Left hindlimb (tissue), 1 donor: ENCODE measurements at regions not wholly inside any gene's neighbourhood (a gene's known extent, or its start where the extent isn't known, plus 50 kb on each side); places are given as distances from the start of the nearest gene placed in this dataset.
"Not testable (repeated sequence)": the region's sequence is repeated elsewhere in the genome, so short reads cannot be mapped to it uniquely, and the experiment has no call there.

Experiments used
- DNase-seq: peaks from one replicate; pipeline ENCODE4 v3.0.0-alpha.2; 2018

DNA sequence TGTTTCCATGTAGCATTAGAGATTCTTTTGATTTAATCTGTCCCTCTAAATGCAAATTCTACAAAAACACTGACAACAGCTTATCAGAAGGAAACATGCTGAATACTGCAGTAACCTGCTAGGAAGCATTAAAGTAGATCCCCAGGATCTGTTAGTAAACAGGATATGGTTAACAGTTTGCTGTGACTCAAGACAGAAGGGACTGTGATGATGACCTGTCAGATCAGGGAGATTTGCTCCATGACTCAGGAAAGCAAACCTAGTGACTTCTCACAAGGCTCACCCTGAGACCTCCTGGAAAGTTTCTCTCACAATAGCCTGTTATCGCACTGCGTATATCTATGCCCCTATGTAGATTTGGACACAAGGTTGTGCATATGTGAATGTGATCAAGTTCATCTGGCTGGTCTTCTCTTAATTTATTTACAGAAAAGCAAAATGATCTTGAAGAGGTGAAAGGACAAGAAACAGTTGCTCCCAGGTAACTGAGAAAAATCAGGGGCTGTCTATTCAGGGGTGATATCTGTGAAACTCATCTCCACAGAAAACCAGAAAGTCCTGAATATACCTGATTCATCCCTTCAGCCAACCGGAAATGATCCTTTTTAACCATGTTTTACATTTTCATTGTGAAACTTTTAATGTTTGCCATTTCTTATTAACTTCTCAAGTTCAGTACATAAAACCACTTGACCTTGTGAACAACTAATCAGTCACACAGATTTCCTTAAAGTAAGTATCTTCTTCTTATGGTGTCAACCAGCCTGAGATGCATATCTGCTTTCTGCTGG lies 333.1 kb upstream of the COX7C start:
- not testable (repeated sequence) for DNase-seq

DNA sequence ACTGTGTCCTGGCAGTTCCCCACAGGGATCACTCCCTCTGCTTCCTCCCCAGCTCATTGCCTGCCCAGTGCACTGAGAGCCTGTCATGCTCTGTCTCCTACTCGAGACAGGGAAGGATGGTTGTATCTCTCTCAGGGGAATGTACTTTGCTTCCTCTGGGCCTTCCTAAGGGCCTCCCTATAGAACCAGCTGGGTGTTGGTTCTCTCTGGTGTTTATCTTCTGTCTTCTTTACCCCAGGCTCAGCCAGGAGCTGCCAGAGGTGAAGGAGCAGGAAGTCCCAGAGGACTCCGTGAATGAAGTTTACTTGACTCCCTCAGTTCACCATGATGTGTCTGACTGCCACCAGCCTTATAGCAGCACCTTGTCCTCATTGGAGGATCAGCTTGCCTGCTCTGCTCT lies 330.3 kb upstream of the COX7C start:
- not testable (repeated sequence) for DNase-seq

- not testable (repeated sequence) for DNase-seq
Observed at GRCh38 chr5:86289786-86290185, 328.0 kb upstream of the COX7C start.

DNA sequence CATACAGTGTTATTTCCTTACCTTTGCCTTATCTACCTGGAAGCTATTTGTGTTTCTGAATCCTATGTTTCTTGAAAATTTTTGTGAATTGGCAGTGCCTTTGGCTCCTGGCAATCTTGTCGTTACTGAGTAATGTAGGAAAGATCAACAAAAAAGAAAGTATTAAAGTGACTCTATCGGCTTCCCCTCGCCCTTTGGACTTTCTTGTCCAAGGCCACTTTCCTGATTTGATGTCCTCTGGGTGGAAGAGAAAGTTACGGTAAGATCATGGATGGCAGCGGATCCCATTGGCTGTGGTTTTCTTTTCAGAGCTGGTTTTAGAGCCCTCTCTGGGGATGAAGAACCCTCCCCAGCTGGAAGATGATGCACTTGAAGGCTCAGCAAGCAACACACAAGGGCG lies 324.9 kb upstream of the COX7C start:
- not testable (repeated sequence) for DNase-seq

GRCh38 chr5:86302643-86303042 lies 315.1 kb upstream of the COX7C start:
- not testable (repeated sequence) for DNase-seq

DNA sequence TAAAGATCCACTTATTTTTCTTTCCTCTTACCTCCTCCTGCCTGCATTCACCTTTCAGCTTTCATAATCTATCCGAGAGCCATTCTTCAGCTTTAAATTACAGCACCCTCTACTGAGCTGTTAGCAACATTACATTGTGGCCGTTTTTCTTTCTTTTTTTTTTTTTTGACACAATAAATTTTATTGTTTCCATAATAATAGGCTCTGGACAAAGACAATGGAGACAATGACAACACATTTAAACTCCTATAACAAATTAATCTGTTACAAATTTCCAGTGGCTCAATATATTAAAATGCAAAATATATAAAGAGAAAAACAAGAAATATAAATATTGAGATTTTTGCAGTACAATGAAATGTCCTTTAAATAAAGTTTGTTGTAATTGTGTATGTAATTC lies 312.7 kb upstream of the COX7C start:
- not testable (repeated sequence) for DNase-seq

DNA sequence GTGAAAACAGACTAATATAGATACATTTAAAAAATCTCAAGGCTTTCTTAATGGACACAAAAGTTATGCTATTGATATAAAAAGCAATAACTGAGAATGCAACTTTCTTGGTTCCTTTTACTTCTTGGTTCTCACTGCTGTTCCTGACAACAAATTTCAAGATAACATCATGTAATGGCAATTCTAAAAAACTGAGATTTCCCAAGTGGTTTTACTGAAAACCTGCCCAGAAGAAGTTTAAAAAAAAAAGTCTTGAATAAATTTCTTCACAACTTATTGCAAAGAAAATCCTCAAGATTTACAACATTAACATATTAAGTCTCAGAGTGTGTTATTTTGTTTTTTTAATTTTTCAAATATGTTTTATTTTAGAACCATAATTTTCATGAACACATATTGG lies 302.8 kb upstream of the COX7C start:
- DNase-seq, result no peak

- no peak for DNase-seq
Observed at GRCh38 chr5:86320266-86320665, 297.5 kb upstream of the COX7C start.

GRCh38 chr5:86329318-86329717 lies 288.4 kb upstream of the COX7C start:
- no peak for DNase-seq

- no peak for DNase-seq
Observed at GRCh38 chr5:86330736-86331135, 287.0 kb upstream of the COX7C start.

GRCh38 chr5:86332851-86333250 lies 284.9 kb upstream of the COX7C start:
- no peak for DNase-seq

DNA sequence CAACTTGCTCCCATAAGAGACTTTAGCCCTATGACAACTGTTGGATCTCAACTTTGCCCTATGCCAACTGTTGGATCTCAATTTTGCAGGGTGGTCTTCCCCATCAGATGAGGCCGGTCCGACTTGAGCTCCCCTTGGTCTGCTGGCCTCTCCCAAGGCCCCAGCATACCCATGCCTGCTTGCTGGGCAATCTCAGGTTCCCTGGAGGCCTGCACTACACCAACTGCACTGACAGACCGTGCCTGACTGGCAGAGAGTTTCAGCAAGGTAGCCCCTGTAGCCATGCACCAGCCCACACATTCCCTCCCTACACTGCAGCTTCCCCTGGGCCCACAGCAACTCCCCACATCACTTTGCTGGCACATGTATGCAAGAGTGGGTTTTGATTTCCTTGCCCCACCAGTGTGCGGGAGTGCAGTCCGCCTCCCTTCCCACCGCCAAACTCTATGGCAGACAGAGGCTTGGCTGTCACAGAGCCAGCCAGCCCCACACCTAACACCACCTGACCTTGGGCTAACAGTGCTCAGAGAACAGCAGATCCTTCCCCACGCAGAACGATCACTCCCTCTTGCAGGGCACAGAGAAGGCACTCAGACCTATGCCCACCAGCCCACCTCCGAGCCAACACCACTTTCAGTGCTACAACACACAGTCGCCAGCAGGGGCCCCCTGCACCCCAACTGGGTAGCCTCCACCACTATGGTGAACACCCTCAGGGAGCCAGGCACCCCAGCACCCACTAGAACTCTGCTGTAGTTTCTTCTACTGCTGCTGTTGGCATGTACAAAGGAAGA lies 279.9 kb upstream of the COX7C start:
- DNase-seq, result no peak

GRCh38 chr5:86354664-86355063 lies 263.1 kb upstream of the COX7C start:
- no peak for DNase-seq

GRCh38 chr5:86360801-86361200 lies 256.9 kb upstream of the COX7C start:
- DNase-seq, result no peak

- no peak for DNase-seq
Observed at GRCh38 chr5:86371061-86371460, 246.7 kb upstream of the COX7C start.

DNA sequence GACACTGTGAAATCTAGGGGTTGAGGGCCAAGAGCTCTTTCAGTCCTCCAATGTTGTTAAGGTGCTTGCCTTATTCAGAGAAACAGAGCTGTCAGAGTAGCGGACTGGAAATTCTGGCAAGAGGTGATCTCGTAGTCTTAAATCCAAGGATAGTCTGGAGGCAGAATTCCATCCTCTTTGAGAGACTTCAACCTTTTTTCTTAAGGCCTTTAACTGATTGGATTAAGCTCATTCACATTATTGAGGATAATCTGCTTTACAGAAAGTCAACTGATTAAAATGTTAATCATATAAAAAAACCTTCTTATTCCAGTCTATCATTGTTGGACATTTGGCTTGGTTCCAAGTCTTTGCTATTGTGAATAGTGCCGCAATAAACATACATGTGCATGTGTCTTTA lies 243.1 kb upstream of the COX7C start:
- no peak for DNase-seq

DNA sequence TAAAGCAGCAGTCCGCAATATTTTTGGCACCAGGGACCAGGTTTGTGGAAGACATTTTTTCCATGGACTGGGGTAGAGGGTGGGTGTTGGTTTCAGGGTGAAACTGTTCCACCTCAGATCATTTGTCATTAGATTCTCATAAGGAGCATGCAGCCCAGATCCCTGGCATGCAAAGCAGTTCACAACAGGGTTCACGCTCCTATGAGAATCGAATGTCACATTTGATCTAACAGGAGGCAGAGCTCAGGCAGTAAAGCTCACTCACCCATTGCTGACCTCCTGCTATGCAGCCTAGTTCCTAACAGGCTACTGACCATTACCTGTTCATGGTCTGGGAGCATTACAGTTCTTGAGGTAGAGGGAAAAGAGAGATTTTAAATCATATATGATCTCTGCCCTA lies 241.5 kb upstream of the COX7C start:
- no peak for DNase-seq

GRCh38 chr5:86403190-86403589 lies 214.6 kb upstream of the COX7C start:
- no peak for DNase-seq

DNA sequence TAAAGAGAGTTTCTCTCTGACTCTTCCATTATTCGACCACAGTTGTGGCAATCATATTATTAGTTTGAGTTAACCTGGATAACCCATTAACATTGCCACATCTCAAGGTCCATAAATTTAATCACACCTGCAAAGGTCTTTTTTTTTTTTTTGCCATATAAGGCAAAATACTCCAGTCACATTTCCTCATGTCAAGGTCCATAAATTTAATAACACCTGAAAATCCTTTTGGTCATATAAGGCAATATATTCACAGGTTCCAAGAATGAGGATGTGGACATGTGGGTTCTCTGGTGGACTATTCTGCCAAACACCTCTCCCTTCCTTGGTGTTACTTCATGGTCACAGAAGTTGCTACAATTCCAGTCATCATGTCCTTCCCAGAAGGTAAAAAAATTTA lies 213.5 kb upstream of the COX7C start:
- DNase-seq, result no peak

- no peak for DNase-seq
Observed at GRCh38 chr5:86407711-86408110, 210.0 kb upstream of the COX7C start.

GRCh38 chr5:86411596-86411995 lies 206.1 kb upstream of the COX7C start:
- no peak for DNase-seq

DNA sequence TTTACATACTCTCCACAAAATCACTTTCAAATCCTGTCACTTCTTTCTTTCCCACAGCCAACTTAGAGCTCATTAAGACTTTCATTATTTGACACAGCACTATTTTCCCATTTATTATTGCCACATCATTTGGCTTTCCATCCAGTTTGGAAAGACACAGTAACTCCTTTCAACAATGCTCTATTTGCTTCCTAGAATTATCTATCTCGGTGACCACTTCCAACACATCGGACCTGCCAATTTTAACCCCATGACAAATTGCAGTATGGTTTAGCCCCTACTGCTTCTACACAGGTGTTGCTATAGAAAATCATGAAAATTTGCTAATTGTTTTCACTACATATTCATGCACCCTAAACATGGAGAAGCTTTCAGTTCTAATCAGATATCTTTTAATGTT lies 190.6 kb upstream of the COX7C start:
- DNase-seq, result no peak

- no peak for DNase-seq
Observed at GRCh38 chr5:86439593-86440110, 178.1 kb upstream of the COX7C start.
